HL-60 (cell line): ENCODE measurements at regions not wholly inside any gene's neighbourhood (a gene's known extent, or its start where the extent isn't known, plus 50 kb on each side); places are given as distances from the start of the nearest gene placed in this dataset.

Experiments
- DNase-seq, 2 experiments: peaks; one replicate each; pipeline ENCODE4 v3.0.0-alpha.2; 2010 to 2020; ENCODE audit warnings: low read depth in 1 of 2, low spot score in 1 of 2
- H3K27ac ChIP-seq: fragments of 250-450 bp; sonication (Bioruptor Pico); replicated peaks from 2 replicates; pipeline ENCODE4 v1.5.1; 2020; ENCODE audit warnings: mild to moderate bottlenecking, moderate library complexity
- H3K27me3 ChIP-seq: fragments of 250-450 bp; sonication (Bioruptor Pico); 2 replicates; pipeline ENCODE4 v1.5.1; 2021; ENCODE audit warnings: mild to moderate bottlenecking, moderate library complexity; ENCODE audit not compliant: insufficient read depth, poor library complexity, severe bottlenecking
- H3K4me3 ChIP-seq: replicated peaks from 2 replicates; pipeline ENCODE4 v1.5.1; 2011; ENCODE audit warnings: mild to moderate bottlenecking, control low read depth, low read length; ENCODE audit not compliant: insufficient read depth
- CTCF ChIP-seq: IDR thresholded peaks from one replicate; pipeline ENCODE4 v1.5.1; 2011; ENCODE audit warnings: low read length, control low read depth, inconsistent platforms; ENCODE audit not compliant: insufficient read depth
- GABPA ChIP-seq: IDR thresholded peaks from 2 replicates; pipeline ENCODE4 v1.6.1; 2012; ENCODE audit warnings: low read depth
- POLR2AphosphoS5 ChIP-seq: IDR thresholded peaks from 2 replicates; pipeline ENCODE4 v1.6.1; 2012; ENCODE audit warnings: low read depth
- REST ChIP-seq: IDR thresholded peaks from 2 replicates; pipeline ENCODE4 v1.6.1; 2012; ENCODE audit warnings: low read depth; ENCODE audit not compliant: insufficient replicate concordance
- SPI1 ChIP-seq: IDR thresholded peaks from 2 replicates; pipeline ENCODE4 v1.6.1; 2012; ENCODE audit warnings: low read depth, mild to moderate bottlenecking, borderline replicate concordance

- TF ChIP-seq GABPA (no peak), POLR2AphosphoS5 (no peak), SPI1 (no peak), CTCF (no peak), REST (no peak)
- Histone ChIP-seq H3K27ac (no peak overlapping the region), H3K27me3 (no peaks in the 10 kb centered on the region), H3K4me3 (no peak overlapping the region)
- DNase-seq: no peak
Measured at GRCh38 chr3:72271923-72272322, 487.0 kb upstream of the PROK2 start.

GRCh38 chr3:72271216-72271615 is 486.3 kb upstream of the PROK2 start:
- TF ChIP-seq CTCF (no peak), SPI1 (no peak), GABPA (no peak), REST (no peak), POLR2AphosphoS5 (no peak)

GRCh38 chr3:72270730-72271129 is 485.8 kb upstream of the PROK2 start:
- H3K27ac ChIP-seq: no peak overlapping the region

More at GRCh38 chr3:72271216-72271615, 486.3 kb upstream of the PROK2 start:
- H3K4me3 ChIP-seq: no peak overlapping the region
- H3K27me3 ChIP-seq: no peaks in the 10 kb centered on the region
- H3K27ac ChIP-seq: no peak overlapping the region
- no peak for DNase-seq

More at GRCh38 chr3:72270730-72271129, 485.8 kb upstream of the PROK2 start:
- TF ChIP-seq REST (no peak), POLR2AphosphoS5 (no peak), GABPA (no peak), SPI1 (no peak), CTCF (no peak)
- Histone ChIP-seq H3K27me3 (no peaks in the 10 kb centered on the region), H3K4me3 (no peak overlapping the region)
- DNase-seq: no peak
